GM23338 (cell line): ENCODE measurements at regions not wholly inside any gene's neighbourhood (a gene's known extent, or its start where the extent isn't known, plus 50 kb on each side); places are given as distances from the start of the nearest gene placed in this dataset.

ENCODE experiments used
- CREB1 ChIP-seq: fragments of 250-450 bp; sonication (Bioruptor Pico); IDR thresholded peaks from 2 replicates; pipeline ENCODE4 v1.5.0; 2020; ENCODE audit warnings: low read depth, mild to moderate bottlenecking, moderate library complexity
- CTCF ChIP-seq, 2 experiments: fragments of 200-600 bp in 1 of 2; sonication (generic) in 1 of 2; conservative IDR thresholded peaks; 2 replicates each; pipeline versions ENCODE4 v1.5.1 to v1.6.1; 2016 to 2017; ENCODE audit warnings: antibody characterized with exemption in 2 of 2, low read depth in 2 of 2, mild to moderate bottlenecking in 2 of 2, moderate library complexity in 1 of 2
- ETS1 ChIP-seq: IDR thresholded peaks from 2 replicates; pipeline ENCODE4 v1.6.1; 2016; ENCODE audit warnings: antibody characterized with exemption
- EZH2 ChIP-seq: fragments of 200-600 bp; sonication (generic); IDR thresholded peaks from one replicate; pipeline ENCODE4 v1.8.0; 2017; ENCODE audit warnings: antibody characterized with exemption, mild to moderate bottlenecking, low read depth; ENCODE audit not compliant: unreplicated experiment
- EZH2phosphoT487 ChIP-seq: fragments of 200-600 bp; sonication (generic); IDR thresholded peaks from one replicate; pipeline ENCODE4 v1.8.1; 2018; ENCODE audit warnings: antibody characterized with exemption; ENCODE audit not compliant: unreplicated experiment
- JUNB ChIP-seq: IDR thresholded peaks from one replicate; pipeline ENCODE4 v1.6.1; 2016; ENCODE audit warnings: antibody characterized with exemption; ENCODE audit not compliant: unreplicated experiment
- NANOG ChIP-seq: IDR thresholded peaks from 2 replicates; pipeline ENCODE4 v1.6.1; 2016; ENCODE audit warnings: antibody characterized with exemption, borderline replicate concordance
- POLR2AphosphoS5 ChIP-seq: IDR thresholded peaks from 2 replicates; pipeline ENCODE4 v1.6.1; 2016; ENCODE audit warnings: antibody characterized with exemption, low read depth
- REST ChIP-seq: IDR thresholded peaks from one replicate; pipeline ENCODE4 v1.6.1; 2018; ENCODE audit warnings: antibody characterized with exemption; ENCODE audit not compliant: unreplicated experiment
- ZNF114 ChIP-seq: fragments of 250-450 bp; sonication (Bioruptor Pico); IDR thresholded peaks from 2 replicates; pipeline ENCODE4 v1.5.0; 2020; ENCODE audit warnings: mild to moderate bottlenecking, moderate library complexity
- ZNF462 ChIP-seq: fragments of 250-450 bp; sonication (Bioruptor Pico); IDR thresholded peaks from 2 replicates; pipeline ENCODE4 v1.5.0; 2020; ENCODE audit warnings: mild to moderate bottlenecking, moderate library complexity

- no peak for TF ChIP-seq CTCF (conservative IDR thresholded peaks at IDR 0.05; ENCODE audit: low read depth in 2 of 2)
- TF ChIP-seq CREB1 (CRISPR knock-in tag), result no peak
- no peak for TF ChIP-seq JUNB
- TF ChIP-seq POLR2AphosphoS5, result no peak
- TF ChIP-seq REST, result no peak
- no peak for TF ChIP-seq EZH2
- no peak for TF ChIP-seq EZH2phosphoT487
- no peak for TF ChIP-seq NANOG
- TF ChIP-seq ZNF114 (CRISPR knock-in tag), result no peak
- no peak for TF ChIP-seq ETS1
- no peak for TF ChIP-seq ZNF462 (CRISPR knock-in tag)
These were observed 583.6 kb downstream of the CCDC171 start for GRCh38 chr9:16136451-16136850.
